Panc1 (cell line): ENCODE measurements at regions not wholly inside any gene's neighbourhood (a gene's known extent, or its start where the extent isn't known, plus 50 kb on each side); places are given as distances from the start of the nearest gene placed in this dataset.

ENCODE experiments used
- ATAC-seq: fragments of 200-7000 bp; cut with Tn5 transposase; 2 replicates; pipeline ENCODE4 v1.9.1; 2020; ENCODE audit warnings: mild to moderate bottlenecking, moderate library complexity
- BruUV-seq: library from RNA; stranded (reverse); fragments of 400-500 nt; replicated peaks from 2 replicates; lab custom pipeline; 2021; lab: Mats Ljungman, UMichigan
- CTCF ChIA-PET: fragments of 300-600 bp; sonication (Branson Sonifier 250); formaldehyde crosslinking; loops from one replicate; lab custom pipeline; 2022; ENCODE audit warnings: antibody characterized with exemption; lab: Charles Lee
- POLR2A ChIA-PET: fragments of 300-600 bp; sonication (Branson Sonifier 250); formaldehyde crosslinking; loops from one replicate; lab custom pipeline; 2022; ENCODE audit warnings: antibody characterized with exemption; lab: Charles Lee
- DNase-seq: peaks from one replicate; pipeline ENCODE4 v3.0.0-alpha.2; 2010; ENCODE audit warnings: low read depth, low spot score
- H3K27ac ChIP-seq: 2 replicates; pipeline ENCODE4 v1.5.1; 2011; ENCODE audit warnings: mild to moderate bottlenecking, low read length, inconsistent platforms
- H3K27me3 ChIP-seq: fragments of 200-500 bp; sonication (Bioruptor generic); 2 replicates; pipeline ENCODE4 v1.6.0; 2014; ENCODE audit warnings: low read length, inconsistent platforms; ENCODE audit not compliant: control insufficient read depth, insufficient read depth
- H3K36me3 ChIP-seq: fragments of 200-500 bp; sonication (Bioruptor generic); 2 replicates; pipeline ENCODE4 v1.5.1; 2014; ENCODE audit warnings: inconsistent platforms, mild to moderate bottlenecking, low read length, moderate library complexity; ENCODE audit not compliant: control insufficient read depth, insufficient read depth
- H3K4me1 ChIP-seq: 2 replicates; pipeline ENCODE4 v1.5.1; 2011; ENCODE audit warnings: inconsistent platforms, mild to moderate bottlenecking, low read length, moderate library complexity; ENCODE audit not compliant: control insufficient read depth, insufficient read depth
- H3K4me3 ChIP-seq, 2 experiments: 2 replicates each; pipeline ENCODE4 v1.5.1; 2011 to 2012; ENCODE audit warnings: low read depth in 2 of 2, low read length in 2 of 2, mild to moderate bottlenecking in 2 of 2, inconsistent platforms in 1 of 2, moderate library complexity in 1 of 2
- H3K9me3 ChIP-seq: fragments of 200-500 bp; sonication (Bioruptor generic); 2 replicates; pipeline ENCODE4 v1.5.1; 2014; ENCODE audit warnings: low read depth, mild to moderate bottlenecking, inconsistent platforms, low read length, moderate library complexity; ENCODE audit not compliant: control insufficient read depth, insufficient read depth
- POLR2AphosphoS5 ChIP-seq: IDR thresholded peaks from 2 replicates; pipeline ENCODE4 v1.6.1; 2012; ENCODE audit warnings: mild to moderate bottlenecking, low read depth, low read length, moderate library complexity
- SIN3A ChIP-seq: IDR thresholded peaks from 2 replicates; pipeline ENCODE4 v1.6.1; 2012; ENCODE audit warnings: low read depth, mild to moderate bottlenecking, low read length, moderate library complexity, borderline replicate concordance; ENCODE audit not compliant: insufficient read depth
- TCF7L2 ChIP-seq: IDR thresholded peaks from 2 replicates; pipeline ENCODE4 v1.6.1; 2011; ENCODE audit warnings: mild to moderate bottlenecking, low read depth, low read length, inconsistent platforms
- in situ Hi-C: cut with HindIII; loops from 2 replicates; pipeline ENCODE4 v1.10.0; 2016; ENCODE audit warnings: low sequenced_read_pairs, low pct_unique_long_range_greater_than_20kb
- intact Hi-C: fragments of 100-400 bp; cut with micrococcal nuclease; formaldehyde crosslinking; loops from one replicate; pipeline ENCODE4 v1.10.0; 2022; ENCODE audit not compliant: unreplicated experiment
- TF ChIP-seq, protein P1 (sequence below), 2 experiments: IDR thresholded peaks; 2 replicates each; pipeline ENCODE4 v1.6.1; 2011 to 2012; ENCODE audit warnings: low read depth in 2 of 2, control low read depth in 1 of 2, low read length in 1 of 2, mild to moderate bottlenecking in 1 of 2, moderate library complexity in 1 of 2; ENCODE audit not compliant: insufficient read depth in 1 of 2
- TF ChIP-seq, protein P2 (sequence below): fragments of 450-650 bp; IDR thresholded peaks from 2 replicates; pipeline ENCODE4 v1.5.1; 2017; ENCODE audit warnings: mild to moderate bottlenecking

GRCh38 chr1:112172294-112172882 lies 182.9 kb upstream of the KCND3 start:
- ChIA-PET POLR2A (no interaction called here), CTCF (no interaction called here)
- Histone ChIP-seq H3K4me1 (no peaks in the 10 kb centered on the region), H3K27ac (no peak overlapping the region), H3K27me3 (no peaks in the 10 kb centered on the region; the same call in 1 of the 2 replicates), H3K36me3 (no peaks in the 10 kb centered on the region), H3K4me3 (no peak overlapping the region), H3K9me3 (no peaks in the 10 kb centered on the region)
- ATAC-seq (no peak), DNase-seq (no peak)
- TF ChIP-seq POLR2AphosphoS5 = no peak
- TF ChIP-seq, protein P1, sequence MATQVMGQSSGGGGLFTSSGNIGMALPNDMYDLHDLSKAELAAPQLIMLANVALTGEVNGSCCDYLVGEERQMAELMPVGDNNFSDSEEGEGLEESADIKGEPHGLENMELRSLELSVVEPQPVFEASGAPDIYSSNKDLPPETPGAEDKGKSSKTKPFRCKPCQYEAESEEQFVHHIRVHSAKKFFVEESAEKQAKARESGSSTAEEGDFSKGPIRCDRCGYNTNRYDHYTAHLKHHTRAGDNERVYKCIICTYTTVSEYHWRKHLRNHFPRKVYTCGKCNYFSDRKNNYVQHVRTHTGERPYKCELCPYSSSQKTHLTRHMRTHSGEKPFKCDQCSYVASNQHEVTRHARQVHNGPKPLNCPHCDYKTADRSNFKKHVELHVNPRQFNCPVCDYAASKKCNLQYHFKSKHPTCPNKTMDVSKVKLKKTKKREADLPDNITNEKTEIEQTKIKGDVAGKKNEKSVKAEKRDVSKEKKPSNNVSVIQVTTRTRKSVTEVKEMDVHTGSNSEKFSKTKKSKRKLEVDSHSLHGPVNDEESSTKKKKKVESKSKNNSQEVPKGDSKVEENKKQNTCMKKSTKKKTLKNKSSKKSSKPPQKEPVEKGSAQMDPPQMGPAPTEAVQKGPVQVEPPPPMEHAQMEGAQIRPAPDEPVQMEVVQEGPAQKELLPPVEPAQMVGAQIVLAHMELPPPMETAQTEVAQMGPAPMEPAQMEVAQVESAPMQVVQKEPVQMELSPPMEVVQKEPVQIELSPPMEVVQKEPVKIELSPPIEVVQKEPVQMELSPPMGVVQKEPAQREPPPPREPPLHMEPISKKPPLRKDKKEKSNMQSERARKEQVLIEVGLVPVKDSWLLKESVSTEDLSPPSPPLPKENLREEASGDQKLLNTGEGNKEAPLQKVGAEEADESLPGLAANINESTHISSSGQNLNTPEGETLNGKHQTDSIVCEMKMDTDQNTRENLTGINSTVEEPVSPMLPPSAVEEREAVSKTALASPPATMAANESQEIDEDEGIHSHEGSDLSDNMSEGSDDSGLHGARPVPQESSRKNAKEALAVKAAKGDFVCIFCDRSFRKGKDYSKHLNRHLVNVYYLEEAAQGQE (IDR thresholded peaks at IDR 0.05; ENCODE audit: insufficient read depth in 1 of 2, low read depth in 2 of 2, low read length in 1 of 2) = peak; percentile 85 to 86
- TF ChIP-seq, protein P2, sequence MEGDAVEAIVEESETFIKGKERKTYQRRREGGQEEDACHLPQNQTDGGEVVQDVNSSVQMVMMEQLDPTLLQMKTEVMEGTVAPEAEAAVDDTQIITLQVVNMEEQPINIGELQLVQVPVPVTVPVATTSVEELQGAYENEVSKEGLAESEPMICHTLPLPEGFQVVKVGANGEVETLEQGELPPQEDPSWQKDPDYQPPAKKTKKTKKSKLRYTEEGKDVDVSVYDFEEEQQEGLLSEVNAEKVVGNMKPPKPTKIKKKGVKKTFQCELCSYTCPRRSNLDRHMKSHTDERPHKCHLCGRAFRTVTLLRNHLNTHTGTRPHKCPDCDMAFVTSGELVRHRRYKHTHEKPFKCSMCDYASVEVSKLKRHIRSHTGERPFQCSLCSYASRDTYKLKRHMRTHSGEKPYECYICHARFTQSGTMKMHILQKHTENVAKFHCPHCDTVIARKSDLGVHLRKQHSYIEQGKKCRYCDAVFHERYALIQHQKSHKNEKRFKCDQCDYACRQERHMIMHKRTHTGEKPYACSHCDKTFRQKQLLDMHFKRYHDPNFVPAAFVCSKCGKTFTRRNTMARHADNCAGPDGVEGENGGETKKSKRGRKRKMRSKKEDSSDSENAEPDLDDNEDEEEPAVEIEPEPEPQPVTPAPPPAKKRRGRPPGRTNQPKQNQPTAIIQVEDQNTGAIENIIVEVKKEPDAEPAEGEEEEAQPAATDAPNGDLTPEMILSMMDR = no peak
- no peak for TF ChIP-seq SIN3A
- in situ Hi-C loops = no loop called here
- no TSS peak for BruUV-seq
- intact Hi-C loops = no loop called here

DNA sequence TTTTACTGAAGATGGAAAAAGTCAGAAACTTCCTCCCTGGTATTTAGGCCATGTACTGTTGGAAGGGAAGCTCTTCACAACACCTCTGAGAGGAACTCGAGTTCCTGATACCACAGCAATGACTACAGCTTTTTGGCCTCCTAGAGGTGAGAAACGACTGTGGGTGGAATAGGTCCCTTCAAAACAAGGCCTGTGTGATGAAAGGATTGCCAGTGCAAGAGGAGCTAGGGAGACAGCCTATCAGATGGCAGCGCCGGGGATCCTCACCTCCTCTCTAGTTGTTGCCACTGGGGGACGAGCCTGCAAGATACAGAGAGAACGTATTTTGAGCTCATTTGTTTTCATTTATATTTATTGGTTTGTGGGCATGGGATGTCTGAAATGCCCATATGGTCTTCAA lies 187.8 kb upstream of the KCND3 start:
- intact Hi-C loops = no loop called here
- Histone ChIP-seq H3K36me3 (no peaks in the 10 kb centered on the region), H3K27me3 (no peaks in the 10 kb centered on the region; the same call in 1 of the 2 replicates), H3K9me3 (no peaks in the 10 kb centered on the region), H3K27ac (no peak overlapping the region), H3K4me3 (no peak overlapping the region), H3K4me1 (no peaks in the 10 kb centered on the region)
- in situ Hi-C loops = no loop called here
- DNase-seq (no peak), ATAC-seq (no peak)
- POLR2A ChIA-PET = no interaction called here
- TF ChIP-seq POLR2AphosphoS5 (no peak), SIN3A (no peak), TCF7L2 (no peak)
- TF ChIP-seq, protein P1 (IDR thresholded peaks at IDR 0.05; ENCODE audit: insufficient read depth in 1 of 2, low read depth in 2 of 2, low read length in 1 of 2) = no peak
- TF ChIP-seq, protein P2 = no peak
- CTCF ChIA-PET = no interaction called here
- BruUV-seq = no TSS peak
